ENCODE measurements at regions not wholly inside any gene's neighbourhood (a gene's known extent, or its start where the extent isn't known, plus 50 kb on each side); places are given as distances from the start of the nearest gene placed in this dataset.
"Not testable (repeated sequence)": the region's sequence is repeated elsewhere in the genome, so short reads cannot be mapped to it uniquely, and the experiment has no call there.

DNA sequence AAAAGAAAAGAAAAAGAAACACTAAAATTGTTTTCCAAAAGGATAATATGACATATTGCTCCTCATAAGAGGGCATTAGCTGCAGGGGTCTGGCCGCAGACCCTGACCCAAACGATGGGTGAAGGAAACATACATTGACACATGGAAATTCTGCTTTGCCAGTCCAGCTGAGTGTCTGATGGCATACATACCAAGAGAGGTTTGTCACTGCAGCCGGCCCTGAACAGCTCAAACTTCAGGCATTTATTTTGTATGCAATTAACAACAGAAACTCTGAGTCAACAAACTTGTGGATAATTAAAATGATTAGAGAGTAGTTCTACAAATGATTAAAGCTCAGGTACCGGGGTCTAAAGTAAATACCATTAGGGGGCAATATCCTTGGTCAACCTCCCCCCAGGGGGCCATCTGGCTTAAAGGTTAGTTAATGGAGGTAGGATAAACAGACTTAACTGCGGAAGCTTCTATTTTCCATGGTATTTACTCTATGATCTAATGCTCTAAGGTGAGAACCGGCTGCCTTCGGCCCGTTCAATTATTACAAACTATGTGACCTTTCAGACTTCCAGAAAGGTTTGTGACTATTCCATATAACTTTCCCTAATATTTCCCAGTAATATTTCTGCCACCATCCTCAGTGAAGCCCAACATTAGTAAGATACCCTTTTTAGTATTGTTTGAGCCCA, 1550.7 kb downstream of the CDY2B start:
- not testable (repeated sequence) for H3K4me3 ChIP-seq (ENCODE audit: low read depth, low read length); H3K27me3 ChIP-seq (ENCODE audit: control insufficient read depth, insufficient read depth, low read length); H3K4me3 Mint-ChIP-seq; H3K9me3 Mint-ChIP-seq; H3K27ac ChIP-seq (ENCODE audit: insufficient read depth, low read length, poor library complexity, severe bottlenecking); ATAC-seq (ENCODE audit: low read depth in 2 of 2); H3K36me3 ChIP-seq (ENCODE audit: control insufficient read depth, insufficient read depth, low read length); H3K36me3 Mint-ChIP-seq; H3K27ac Mint-ChIP-seq; H3K4me1 Mint-ChIP-seq; H3K27me3 Mint-ChIP-seq; H3K9me3 ChIP-seq (ENCODE audit: control insufficient read depth in 2 of 2, low read length in 2 of 2); H3K4me1 ChIP-seq (ENCODE audit: control insufficient read depth, insufficient read depth, low read length, poor library complexity, severe bottlenecking); DNase-seq

Measured in CD4-positive, CD25-positive, alpha-beta regulatory T cell (primary cell).